Left renal cortex interstitium (tissue), 4 donors: ENCODE measurements at regions not wholly inside any gene's neighbourhood (a gene's known extent, or its start where the extent isn't known, plus 50 kb on each side); places are given as distances from the start of the nearest gene placed in this dataset.

Source experiments
- DNase-seq, 4 donors: peaks; one replicate each; pipeline ENCODE4 v3.0.0-alpha.2; 2013; ENCODE audit warnings: low read depth in 4 of 4, low spot score in 2 of 4, missing footprints in 1 of 4

DNA sequence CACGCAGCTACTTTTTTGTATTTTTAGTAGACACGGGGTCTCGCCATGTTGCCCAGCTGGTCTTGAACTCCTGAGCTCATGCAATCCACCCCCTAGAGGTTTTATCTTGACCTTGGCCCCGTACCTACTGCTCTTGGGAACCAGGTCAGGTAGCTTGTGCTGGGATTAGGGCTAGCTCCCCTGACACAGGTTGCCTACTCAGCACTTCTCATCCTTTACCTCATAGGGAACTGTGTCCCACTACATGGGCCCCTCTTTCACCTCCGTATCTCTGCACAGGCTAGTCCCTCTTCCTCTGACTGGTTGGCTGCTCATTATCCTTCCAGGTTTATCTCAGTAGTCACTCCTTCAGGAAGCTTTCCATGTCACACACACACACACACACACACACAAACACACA is 58.0 kb upstream of the ITPRID1 start:
- no peak for DNase-seq

DNA sequence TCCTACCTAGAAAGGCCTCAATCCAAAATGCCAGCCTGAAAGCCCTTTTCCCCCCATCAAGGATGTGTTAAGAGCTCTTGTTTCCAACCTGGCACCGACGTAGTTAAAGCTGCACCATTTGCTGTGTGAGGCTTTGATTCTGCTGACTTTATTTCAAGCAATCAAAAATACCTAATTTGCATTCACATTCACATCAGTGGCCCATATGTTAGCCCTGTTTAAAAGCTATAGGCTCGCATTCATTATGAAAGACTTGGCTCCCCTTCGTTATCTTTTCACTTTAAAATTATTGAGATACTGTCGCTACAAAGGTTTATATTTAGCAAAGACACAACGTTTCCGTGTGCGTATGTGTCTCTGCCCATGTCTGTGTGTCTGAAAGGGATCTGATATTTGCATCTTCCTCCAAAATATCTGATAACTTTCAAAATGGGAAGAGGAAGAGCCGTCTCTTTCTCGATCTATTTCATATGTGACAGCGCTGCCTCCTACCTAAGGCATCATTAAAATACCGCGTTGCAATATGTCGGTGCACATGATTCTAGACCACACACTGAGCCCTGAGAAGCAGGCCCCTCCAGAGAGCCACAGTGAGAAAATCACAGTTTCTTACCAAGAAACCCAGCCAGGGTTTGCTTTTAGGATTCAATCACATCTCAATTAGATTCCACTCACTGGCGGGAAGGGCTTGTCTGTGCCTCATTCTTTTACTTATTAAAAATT is 57.1 kb upstream of the ITPRID1 start:
- DNase-seq, result no peak

DNA sequence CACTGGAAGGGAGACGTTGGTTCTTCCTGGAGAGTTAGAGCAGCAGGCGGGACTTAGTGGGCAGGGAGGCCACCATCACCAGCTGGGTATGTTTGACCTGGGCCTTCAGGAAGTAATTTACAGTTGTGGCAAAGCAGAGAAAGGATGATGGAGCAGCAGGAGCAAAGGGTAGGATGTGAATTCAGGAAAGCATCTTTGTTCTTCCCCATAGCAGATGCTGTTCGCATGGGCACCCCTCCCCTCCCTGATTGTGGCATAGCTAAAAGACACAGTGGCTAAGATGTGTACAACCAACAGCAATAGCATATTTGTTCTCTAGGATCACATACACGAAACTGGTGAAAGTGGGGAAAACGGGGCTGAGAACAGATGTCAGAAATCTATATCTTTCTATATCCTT is 56.3 kb upstream of the ITPRID1 start:
- no peak for DNase-seq

GRCh38 chr7:31458203-31458602 is 55.7 kb upstream of the ITPRID1 start:
- no peak for DNase-seq

- no peak for DNase-seq
These were observed 51.3 kb upstream of the ITPRID1 start for GRCh38 chr7:31462636-31463035.
